Activated CD4-positive, CD25-positive, alpha-beta regulatory T cell (primary cell): ENCODE measurements at regions not wholly inside any gene's neighbourhood (a gene's known extent, or its start where the extent isn't known, plus 50 kb on each side); places are given as distances from the start of the nearest gene placed in this dataset.

Source experiments
- DNase-seq, 4 experiments: peaks; one replicate each; lab custom pipeline; 2025; lab: John Stamatoyannopoulos, UW

GRCh38 chr6:140124498-140124897, 750.0 kb upstream of the CITED2 start:
- DNase-seq = no peak

- no peak for DNase-seq
These were observed 733.7 kb upstream of the CITED2 start for GRCh38 chr6:140108167-140108566.

- DNase-seq = no peak
These were observed 732.8 kb upstream of the CITED2 start for GRCh38 chr6:140107216-140107615.

DNA sequence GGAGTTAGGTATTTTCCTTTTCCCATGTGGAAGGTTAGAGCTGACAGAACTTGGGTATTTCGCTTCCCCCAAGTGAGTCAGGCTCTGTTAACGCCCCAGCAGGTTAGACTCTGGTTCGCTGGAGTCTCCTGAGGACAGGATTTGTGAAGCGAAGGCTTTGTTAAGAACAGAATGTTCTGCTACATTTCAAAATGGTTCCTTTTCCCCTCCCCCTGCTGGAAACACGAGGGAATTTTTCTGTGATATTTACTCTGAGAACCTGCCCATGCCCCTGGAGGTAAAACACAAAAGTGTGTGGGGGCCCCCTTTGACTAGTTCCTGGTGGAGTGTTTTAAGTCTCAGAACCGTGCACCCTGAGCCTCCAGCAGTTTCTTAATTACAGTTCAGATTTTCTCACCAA, 731.4 kb upstream of the CITED2 start:
- no peak for DNase-seq

- no peak for DNase-seq
These were observed 730.8 kb upstream of the CITED2 start for GRCh38 chr6:140105241-140105640.

DNA sequence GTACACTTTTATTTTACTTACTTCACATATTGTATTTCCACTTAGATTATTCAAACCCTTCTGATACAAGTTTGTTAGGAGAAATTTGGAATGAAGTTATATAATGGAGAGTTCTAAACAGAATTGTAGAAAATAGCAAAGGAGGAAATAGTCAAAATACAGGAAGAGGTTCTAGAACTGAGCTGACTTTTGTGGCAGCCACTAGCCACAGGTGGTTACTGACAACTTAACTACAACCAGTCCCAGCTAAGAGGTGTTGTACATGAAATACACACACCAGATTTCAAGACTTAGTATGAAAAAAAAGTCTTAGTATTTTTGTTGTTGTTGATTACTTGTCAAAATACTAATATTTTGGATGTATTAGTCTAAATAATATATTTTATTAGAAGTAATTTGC, 727.4 kb upstream of the CITED2 start:
- DNase-seq = no peak

- DNase-seq = no peak
These were observed 726.9 kb upstream of the CITED2 start for GRCh38 chr6:140101367-140101766.

GRCh38 chr6:140095532-140095931, 721.1 kb upstream of the CITED2 start:
- no peak for DNase-seq

DNA sequence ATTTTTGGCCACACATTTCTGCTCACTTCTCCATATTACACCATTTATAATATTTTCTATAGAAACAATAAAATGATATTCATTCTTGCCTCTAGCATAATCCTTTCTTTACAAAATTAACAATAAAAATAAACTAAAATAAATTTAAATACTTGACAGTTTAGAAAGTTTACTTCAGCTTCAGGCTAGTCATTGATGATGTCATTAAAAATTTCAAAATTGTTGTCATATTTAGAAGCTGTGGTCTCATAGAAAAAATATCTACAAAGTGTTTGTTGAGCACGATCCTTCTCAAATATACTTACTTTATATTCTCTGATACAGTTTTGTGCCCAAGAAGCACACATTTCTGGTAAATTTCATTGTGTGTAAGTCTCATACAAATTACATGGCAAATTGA, 717.4 kb upstream of the CITED2 start:
- DNase-seq = no peak

DNA sequence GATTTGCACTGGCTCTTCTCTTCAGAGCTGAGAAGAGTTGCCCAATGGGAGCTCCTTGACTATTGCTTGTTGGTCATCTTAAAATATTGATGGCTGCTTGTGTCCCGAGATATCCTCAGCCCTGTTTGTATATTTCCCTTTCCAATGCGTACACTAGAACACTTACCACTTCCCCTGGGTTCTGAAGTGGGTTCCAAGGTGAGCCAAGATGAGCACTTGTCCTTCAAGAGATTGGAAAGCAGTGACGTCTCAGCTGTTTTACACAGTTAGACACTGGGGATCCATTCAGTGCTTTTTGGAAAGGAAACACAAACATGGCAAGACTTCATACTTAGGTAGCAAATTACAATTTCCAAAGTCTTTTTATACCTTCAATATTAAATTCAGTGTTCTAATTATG, 716.4 kb upstream of the CITED2 start:
- no peak for DNase-seq

GRCh38 chr6:140083375-140083774, 708.9 kb upstream of the CITED2 start:
- DNase-seq = no peak

- DNase-seq = no peak
These were observed 708.4 kb upstream of the CITED2 start for GRCh38 chr6:140082867-140083297.

DNA sequence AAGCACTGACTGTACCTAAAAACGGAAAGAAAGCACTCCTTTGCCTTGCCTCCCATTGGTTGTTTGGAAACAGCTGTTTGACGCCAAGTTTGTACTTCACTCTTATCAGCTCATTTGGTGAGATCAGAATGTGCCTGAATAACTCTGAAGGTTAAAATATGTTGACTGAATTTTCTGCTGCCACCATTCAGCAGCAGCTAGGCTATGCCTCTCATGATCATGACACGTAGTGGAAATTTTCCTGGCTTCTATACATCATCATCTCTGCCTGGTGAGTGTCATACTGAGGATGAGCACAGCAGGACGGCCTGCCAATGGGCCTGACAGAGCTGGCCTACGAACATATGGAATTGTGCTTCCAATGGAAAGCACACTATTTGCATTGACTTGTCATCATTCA, 704.9 kb upstream of the CITED2 start:
- no peak for DNase-seq

- DNase-seq = no peak
These were observed 704.2 kb upstream of the CITED2 start for GRCh38 chr6:140078561-140079125.

GRCh38 chr6:140077827-140078560, 703.5 kb upstream of the CITED2 start:
- no peak for DNase-seq

DNA sequence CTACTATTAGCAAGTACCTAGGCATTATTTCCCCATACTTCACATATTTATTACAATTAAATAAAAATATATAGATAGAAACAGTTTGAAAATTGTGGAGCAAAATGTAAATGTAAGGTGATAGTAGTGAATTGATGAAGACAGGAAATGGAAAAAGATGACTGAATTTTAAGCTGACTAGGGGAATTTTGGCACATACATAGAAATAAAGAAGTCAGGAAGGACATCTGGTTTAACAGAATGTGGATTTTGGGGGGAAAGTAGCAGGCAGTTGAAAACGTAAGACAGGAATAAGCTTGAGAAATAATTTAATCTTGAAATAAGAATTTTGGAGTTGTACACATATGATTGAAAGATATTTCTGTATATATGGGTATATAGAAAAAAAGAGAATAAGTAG, 701.7 kb upstream of the CITED2 start:
- no peak for DNase-seq

DNA sequence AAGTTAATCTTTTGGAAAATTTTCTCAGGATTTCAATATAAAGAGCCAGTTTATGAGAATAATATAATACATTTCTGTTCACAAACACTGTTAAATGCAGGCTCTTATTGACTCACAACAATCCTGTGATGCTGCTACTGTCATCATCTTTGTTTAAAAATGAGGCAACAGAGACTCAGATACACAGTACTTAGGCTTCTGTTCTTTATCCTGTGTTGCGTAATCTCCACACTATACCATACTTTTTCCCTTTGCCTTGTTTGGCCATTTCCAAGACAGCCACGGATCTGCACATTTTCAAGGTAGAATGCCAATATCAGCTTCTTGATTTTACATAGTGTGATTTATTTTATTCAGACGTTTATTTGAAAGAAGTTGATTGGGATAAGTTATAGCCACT, 699.0 kb upstream of the CITED2 start:
- no peak for DNase-seq

DNA sequence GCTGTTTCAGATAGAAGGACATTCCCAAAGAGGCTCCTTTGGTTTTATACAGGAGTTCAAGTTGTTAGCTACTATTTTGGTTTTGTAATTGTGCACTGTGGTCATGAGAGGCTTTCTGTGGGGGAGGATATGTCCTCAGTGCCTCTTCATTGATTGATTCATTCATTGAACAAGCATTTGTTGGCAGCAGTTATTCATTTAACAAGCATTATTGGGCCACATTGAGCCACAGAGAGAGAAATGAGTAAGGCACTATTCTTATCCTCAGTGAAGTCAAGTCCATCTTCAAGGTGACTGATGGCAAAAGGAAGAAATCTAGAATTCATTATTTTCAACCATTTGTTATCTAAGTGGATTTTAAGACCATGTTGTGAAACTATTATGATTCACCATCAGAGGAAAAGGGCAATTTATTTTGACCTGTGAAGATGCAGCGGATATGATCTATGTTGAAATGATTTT, 697.2 kb upstream of the CITED2 start:
- DNase-seq = no peak

DNA sequence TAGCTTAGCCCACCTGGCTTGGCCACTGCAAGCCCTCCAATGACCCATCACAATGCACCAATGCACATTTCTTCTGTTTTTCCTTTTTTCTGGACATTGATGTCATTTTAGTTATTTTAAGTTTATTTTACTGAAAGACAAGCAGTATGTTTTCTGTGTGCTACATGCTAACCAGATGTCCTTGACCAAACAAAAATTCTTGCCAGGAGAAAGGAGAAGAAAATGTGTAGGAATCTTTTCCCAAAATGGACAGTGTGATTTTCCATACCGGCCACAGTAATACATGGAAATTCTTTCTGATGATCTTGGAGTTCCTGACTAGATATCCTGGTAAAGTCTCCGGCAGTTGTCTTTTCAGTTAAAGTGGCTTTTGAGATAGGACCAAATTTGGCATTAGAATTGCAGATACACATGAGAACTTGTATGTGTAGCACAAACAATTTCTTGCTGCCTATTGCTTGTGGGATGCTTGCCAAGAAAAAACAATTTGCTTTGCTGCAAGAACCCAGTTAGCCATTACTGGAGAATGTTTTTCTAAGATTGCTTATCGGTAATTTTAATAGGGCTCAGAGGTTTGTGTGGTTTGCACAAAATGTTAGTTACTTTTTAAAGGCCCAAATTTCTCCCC, 696.5 kb upstream of the CITED2 start:
- DNase-seq = no peak

GRCh38 chr6:140069576-140069975, 695.1 kb upstream of the CITED2 start:
- DNase-seq = no peak

DNA sequence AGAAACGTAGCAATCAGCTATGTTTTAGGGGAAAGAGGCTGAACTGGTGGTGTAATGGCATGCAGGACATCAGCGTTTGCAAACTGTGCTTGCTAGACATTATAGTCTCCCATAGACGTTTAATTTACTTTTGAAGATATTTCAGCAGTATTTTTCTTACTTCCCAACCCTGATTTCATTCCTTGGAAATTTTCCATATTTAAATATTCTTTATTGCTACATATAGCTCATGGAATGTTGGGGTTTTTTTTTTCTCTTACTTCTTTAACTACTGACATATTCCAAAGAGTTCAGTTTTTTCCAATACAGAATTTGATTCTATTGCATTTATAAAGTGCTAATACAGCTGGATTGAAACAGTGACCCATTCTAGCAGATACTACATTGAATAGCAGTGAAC, 694.4 kb upstream of the CITED2 start:
- no peak for DNase-seq

DNA sequence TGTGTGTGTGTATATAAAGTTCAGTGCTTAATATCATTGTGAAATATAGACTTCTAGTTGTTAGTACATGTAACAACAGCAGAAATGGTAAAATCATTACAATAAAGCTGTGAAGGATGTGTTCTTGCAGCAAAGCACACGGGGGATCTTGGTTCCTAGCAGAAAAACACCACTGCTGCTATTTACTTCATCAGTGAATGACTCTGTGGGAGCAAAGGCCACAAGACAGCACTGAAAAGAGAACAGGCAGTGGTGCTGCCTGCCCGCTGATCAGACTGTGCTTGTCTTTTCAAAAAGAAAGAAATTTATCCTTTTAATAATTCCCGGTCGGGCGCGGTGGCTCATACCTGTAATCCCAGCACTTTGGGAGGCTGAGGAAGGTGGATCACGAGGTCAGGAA, 689.9 kb upstream of the CITED2 start:
- DNase-seq = no peak

- no peak for DNase-seq
These were observed 688.6 kb upstream of the CITED2 start for GRCh38 chr6:140063021-140063399.
